ENCODE measurements at regions not wholly inside any gene's neighbourhood (a gene's known extent, or its start where the extent isn't known, plus 50 kb on each side); places are given as distances from the start of the nearest gene placed in this dataset.

DNA sequence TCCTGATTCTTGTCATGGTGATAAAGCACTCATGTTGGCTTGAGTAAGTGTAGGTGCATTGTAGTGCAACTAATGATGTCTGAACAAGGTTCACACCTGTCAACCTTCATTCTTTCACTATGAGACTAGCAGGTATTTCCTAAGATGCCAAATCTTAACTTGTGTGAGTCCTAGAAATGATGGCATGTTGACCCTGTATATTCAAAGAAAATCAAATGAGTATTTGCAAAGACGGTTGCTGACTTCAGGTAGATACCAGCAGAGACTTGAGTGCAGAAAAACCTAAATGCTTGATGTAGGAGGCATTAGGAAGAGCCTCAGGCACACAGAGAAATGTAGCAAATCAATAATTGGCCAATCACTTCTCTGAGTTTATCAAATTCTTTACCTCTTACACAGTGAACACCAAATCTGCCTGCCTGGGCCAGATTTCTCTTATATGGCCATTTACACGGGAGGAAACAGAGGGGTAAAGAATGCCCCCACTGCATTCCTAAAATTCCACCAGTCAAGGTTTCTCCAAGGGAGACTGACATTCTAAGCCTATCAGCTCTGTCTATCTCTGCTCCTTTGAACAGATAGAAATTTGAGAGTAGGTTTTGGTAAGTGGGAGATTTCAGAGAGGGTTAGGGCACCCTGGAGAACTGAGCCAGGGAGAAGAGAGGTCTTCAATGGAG, 488.6 kb upstream of the WWC1 start:
- no peak for TF ChIP-seq POLR2A (IDR thresholded peaks at IDR 0.05)
- TF ChIP-seq, protein P1, sequence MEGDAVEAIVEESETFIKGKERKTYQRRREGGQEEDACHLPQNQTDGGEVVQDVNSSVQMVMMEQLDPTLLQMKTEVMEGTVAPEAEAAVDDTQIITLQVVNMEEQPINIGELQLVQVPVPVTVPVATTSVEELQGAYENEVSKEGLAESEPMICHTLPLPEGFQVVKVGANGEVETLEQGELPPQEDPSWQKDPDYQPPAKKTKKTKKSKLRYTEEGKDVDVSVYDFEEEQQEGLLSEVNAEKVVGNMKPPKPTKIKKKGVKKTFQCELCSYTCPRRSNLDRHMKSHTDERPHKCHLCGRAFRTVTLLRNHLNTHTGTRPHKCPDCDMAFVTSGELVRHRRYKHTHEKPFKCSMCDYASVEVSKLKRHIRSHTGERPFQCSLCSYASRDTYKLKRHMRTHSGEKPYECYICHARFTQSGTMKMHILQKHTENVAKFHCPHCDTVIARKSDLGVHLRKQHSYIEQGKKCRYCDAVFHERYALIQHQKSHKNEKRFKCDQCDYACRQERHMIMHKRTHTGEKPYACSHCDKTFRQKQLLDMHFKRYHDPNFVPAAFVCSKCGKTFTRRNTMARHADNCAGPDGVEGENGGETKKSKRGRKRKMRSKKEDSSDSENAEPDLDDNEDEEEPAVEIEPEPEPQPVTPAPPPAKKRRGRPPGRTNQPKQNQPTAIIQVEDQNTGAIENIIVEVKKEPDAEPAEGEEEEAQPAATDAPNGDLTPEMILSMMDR (IDR thresholded peaks at IDR 0.05) = no peak
- no peak for TF ChIP-seq POLR2AphosphoS5 (IDR thresholded peaks at IDR 0.05)
- TF ChIP-seq EP300 (IDR thresholded peaks at IDR 0.05; ENCODE audit: low read depth) = no peak
- intact Hi-C loops (cut with DNase I; ENCODE audit: low total_unique reads) = no loop called here
- Histone ChIP-seq H3K36me3 (no peaks in the 10 kb centered on the region), H3K27me3 (no peaks in the 10 kb centered on the region), H3K4me1 (no peaks in the 10 kb centered on the region), H3K27ac (no peak overlapping the region), H3K4me3 (no peak overlapping the region), H3K9me3 (no peaks in the 10 kb centered on the region)
- 43% methylated on average over 2 of the region's 2 CpGs; no CpG with 5 or more reads in 1 of the 2 donors for whole genome bisulfite sequencing, 2 donors (ENCODE audit: low coverage in 1 of 2)
- in situ Hi-C loops (cut with MboI; ENCODE audit: low pct_ligation_motif_present in 1 of 4, low pct_unique_long_range_greater_than_20kb in 1 of 4, low sequenced_read_pairs in 3 of 4) = no loop called here
- DNase-seq = no peak

DNA sequence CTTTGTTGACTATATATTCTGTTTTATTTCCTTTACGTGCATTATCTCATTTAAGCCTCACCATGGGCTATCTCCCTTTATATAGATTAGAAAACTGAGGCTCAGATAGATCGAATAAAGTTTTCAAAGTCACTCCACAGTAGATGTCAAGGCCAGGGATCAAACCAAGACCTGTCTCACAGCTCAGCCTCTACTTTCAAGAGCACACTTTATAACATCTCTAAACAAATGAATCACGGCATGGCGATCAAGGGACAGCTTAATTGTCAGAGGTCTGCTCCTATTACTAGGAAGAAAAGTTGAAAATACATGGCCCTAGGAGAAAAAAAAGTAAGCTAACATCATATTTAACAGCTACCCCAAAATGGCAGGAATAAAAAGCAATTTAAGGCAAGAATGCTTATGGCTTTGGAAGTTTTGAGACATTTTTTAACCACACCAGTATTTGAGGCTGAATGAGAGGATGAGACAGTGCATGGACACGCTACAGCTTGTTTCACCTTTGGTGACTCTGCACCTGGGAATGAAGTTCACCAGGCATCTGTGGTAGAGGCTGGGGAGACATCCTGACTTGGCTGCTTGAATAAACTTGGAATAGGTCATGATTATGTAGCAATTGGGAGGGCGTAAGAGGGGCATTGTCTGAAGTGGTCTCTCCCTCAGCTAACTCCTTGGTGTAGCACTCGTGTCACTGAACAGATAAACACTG, 486.8 kb upstream of the WWC1 start:
- Histone ChIP-seq H3K27me3 (no peaks in the 10 kb centered on the region), H3K36me3 (no peaks in the 10 kb centered on the region), H3K4me1 (no peaks in the 10 kb centered on the region), H3K9me3 (no peaks in the 10 kb centered on the region), H3K27ac (no peak overlapping the region), H3K4me3 (no peak overlapping the region)
- intact Hi-C loops (cut with DNase I; ENCODE audit: low total_unique reads) = no loop called here
- no peak for DNase-seq
- in situ Hi-C loops (cut with MboI; ENCODE audit: low pct_ligation_motif_present in 1 of 4, low pct_unique_long_range_greater_than_20kb in 1 of 4, low sequenced_read_pairs in 3 of 4) = no loop called here
- no peak for TF ChIP-seq POLR2AphosphoS5 (IDR thresholded peaks at IDR 0.05)
- no peak for TF ChIP-seq POLR2A (IDR thresholded peaks at IDR 0.05)
- TF ChIP-seq, protein P1 (IDR thresholded peaks at IDR 0.05) = no peak
- TF ChIP-seq EP300 (IDR thresholded peaks at IDR 0.05; ENCODE audit: low read depth) = no peak
- WGBS, 2 donors (ENCODE audit: low coverage in 1 of 2) = 84 to 93% methylated on average over 5 to 7 of the region's 7 CpGs

DNA sequence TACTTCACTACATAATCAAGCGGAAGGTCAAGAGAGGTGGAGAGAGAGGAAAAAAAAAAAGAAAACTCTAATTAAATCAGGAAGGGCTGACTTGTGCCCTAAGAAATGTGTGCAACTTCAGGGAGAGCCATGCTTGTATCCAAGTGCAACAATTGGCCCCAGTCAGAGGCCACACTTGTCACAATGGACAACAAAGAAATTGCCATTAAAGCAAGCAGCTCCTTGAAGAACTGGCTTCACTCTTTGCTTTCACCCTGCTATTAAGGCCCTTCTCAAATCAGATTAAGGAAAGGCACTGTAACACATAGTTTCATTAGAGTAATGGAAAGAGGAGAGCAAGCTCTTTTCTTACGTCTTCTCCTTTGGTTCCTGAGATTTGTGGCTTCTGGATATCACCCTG, 480.9 kb upstream of the WWC1 start:
- Histone ChIP-seq H3K4me1 (no peaks in the 10 kb centered on the region), H3K4me3 (no peak overlapping the region), H3K9me3 (no peaks in the 10 kb centered on the region), H3K27ac (no peak overlapping the region), H3K27me3 (no peaks in the 10 kb centered on the region), H3K36me3 (no peaks in the 10 kb centered on the region)
- 88 to 93% methylated on average over 2 of the region's 2 CpGs for WGBS, 2 donors (ENCODE audit: low coverage in 1 of 2)
- in situ Hi-C loops (cut with MboI; ENCODE audit: low pct_ligation_motif_present in 1 of 4, low pct_unique_long_range_greater_than_20kb in 1 of 4, low sequenced_read_pairs in 3 of 4) (no loop called here), intact Hi-C loops (cut with DNase I; ENCODE audit: low total_unique reads) (no loop called here)
- DNase-seq = no peak
- TF ChIP-seq, protein P1 (IDR thresholded peaks at IDR 0.05) = no peak
- no peak for TF ChIP-seq POLR2AphosphoS5 (IDR thresholded peaks at IDR 0.05)
- no peak for TF ChIP-seq POLR2A (IDR thresholded peaks at IDR 0.05)
- no peak for TF ChIP-seq EP300 (IDR thresholded peaks at IDR 0.05; ENCODE audit: low read depth)

DNA sequence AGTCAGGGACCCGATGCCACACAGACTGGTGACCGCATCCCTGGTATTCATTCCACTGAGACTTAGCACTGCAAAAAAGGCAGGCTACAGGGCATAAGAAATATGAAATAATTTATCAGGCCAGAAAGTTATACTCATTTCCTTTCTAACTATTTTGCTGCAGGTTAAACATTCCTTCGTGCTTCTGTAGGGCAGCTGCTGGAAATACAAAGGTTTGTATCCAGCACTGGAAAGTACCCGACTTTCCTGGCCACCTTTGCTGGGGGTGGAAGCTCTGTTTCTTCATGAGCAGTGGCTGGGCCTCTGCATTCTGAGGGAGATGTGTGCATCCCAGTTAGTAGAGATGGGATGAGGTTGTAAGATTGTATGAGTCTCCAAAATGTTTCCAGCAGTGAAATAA, 478.6 kb upstream of the WWC1 start:
- in situ Hi-C loops (cut with MboI; ENCODE audit: low pct_ligation_motif_present in 1 of 4, low pct_unique_long_range_greater_than_20kb in 1 of 4, low sequenced_read_pairs in 3 of 4) (no loop called here), intact Hi-C loops (cut with DNase I; ENCODE audit: low total_unique reads) (no loop called here)
- H3K27me3 ChIP-seq = no peaks in the 10 kb centered on the region
- H3K36me3 ChIP-seq = no peaks in the 10 kb centered on the region
- no peak overlapping the region for H3K27ac ChIP-seq
- no peaks in the 10 kb centered on the region for H3K4me1 ChIP-seq
- no peak overlapping the region for H3K4me3 ChIP-seq
- 73% methylated on average over 4 of the region's 4 CpGs; no CpG with 5 or more reads in 1 of the 2 donors for WGBS, 2 donors (ENCODE audit: low coverage in 1 of 2)
- TF ChIP-seq POLR2AphosphoS5 (IDR thresholded peaks at IDR 0.05) = no peak
- H3K9me3 ChIP-seq = no peaks in the 10 kb centered on the region
- DNase-seq = no peak

Measured in transverse colon (tissue), 4 donors.